Endodermal cell (in vitro differentiated cells): ENCODE measurements at regions not wholly inside any gene's neighbourhood (a gene's known extent, or its start where the extent isn't known, plus 50 kb on each side); places are given as distances from the start of the nearest gene placed in this dataset.
"Not testable (repeated sequence)": the region's sequence is repeated elsewhere in the genome, so short reads cannot be mapped to it uniquely, and the experiment has no call there.

Source experiments
- DNase-seq: peaks from one replicate; pipeline ENCODE4 v3.0.0-alpha.2; 2017
- H3K27ac ChIP-seq: 2 replicates; pipeline ENCODE4 v1.5.1; 2013; ENCODE audit warnings: mild to moderate bottlenecking, low read depth, low read length, moderate library complexity
- H3K27me3 ChIP-seq: 2 replicates; pipeline ENCODE4 v1.6.1; 2013; ENCODE audit warnings: mild to moderate bottlenecking, low read length, moderate library complexity; ENCODE audit not compliant: insufficient read depth, control insufficient read depth, poor library complexity, severe bottlenecking
- H3K36me3 ChIP-seq: 2 replicates; pipeline ENCODE4 v1.7.0; 2013; ENCODE audit warnings: mild to moderate bottlenecking, low read length, moderate library complexity; ENCODE audit not compliant: control insufficient read depth, insufficient read depth
- H3K4me1 ChIP-seq: one replicate; pipeline ENCODE4 v1.7.0; 2013; ENCODE audit warnings: low read length; ENCODE audit not compliant: control insufficient read depth, insufficient read depth
- H3K4me3 ChIP-seq: 2 replicates; pipeline ENCODE4 v1.5.1; 2013; ENCODE audit warnings: mild to moderate bottlenecking, low read length, moderate library complexity
- H3K9ac ChIP-seq: 2 replicates; pipeline ENCODE4 v1.6.1; 2013; ENCODE audit warnings: mild to moderate bottlenecking, low read length, moderate library complexity; ENCODE audit not compliant: poor library complexity, severe bottlenecking; ENCODE audit errors: extremely low read depth
- H3K9me3 ChIP-seq: 2 replicates; pipeline ENCODE4 v1.6.1; 2013; ENCODE audit warnings: mild to moderate bottlenecking, low read length, moderate library complexity; ENCODE audit not compliant: control insufficient read depth
- H3K27ac Mint-ChIP-seq: 2 replicates; pipeline ENCODE4 v1.8.0; 2020; ENCODE audit warnings: mixed read lengths
- H3K27me3 Mint-ChIP-seq: 2 replicates; pipeline ENCODE4 v1.8.0; 2021; ENCODE audit warnings: mild to moderate bottlenecking, mixed read lengths; ENCODE audit not compliant: insufficient read depth
- H3K36me3 Mint-ChIP-seq: 2 replicates; pipeline ENCODE4 v1.8.0; 2020; ENCODE audit warnings: low read depth, mixed read lengths
- H3K4me1 Mint-ChIP-seq: 2 replicates; pipeline ENCODE4 v1.8.0; 2020; ENCODE audit warnings: mixed read lengths
- H3K4me3 Mint-ChIP-seq: 2 replicates; pipeline ENCODE4 v1.8.0; 2020; ENCODE audit warnings: mild to moderate bottlenecking, moderate library complexity, mixed read lengths
- H3K9me3 Mint-ChIP-seq: 2 replicates; pipeline ENCODE4 v1.8.0; 2020; ENCODE audit warnings: mild to moderate bottlenecking, mixed read lengths
- CTCF ChIP-seq: fragments of 200-600 bp; sonication (generic); conservative IDR thresholded peaks from 2 replicates; pipeline ENCODE4 v1.5.0; 2021; ENCODE audit warnings: antibody characterized with exemption, mild to moderate bottlenecking
- WGBS, 2 experiments: methylation state at CpG; one replicate each; pipeline versions ENCODE4 v1.1.5 to v1.1.7; 2013; ENCODE audit warnings: missing lambda C conversion rate in 2 of 2, mixed read lengths in 1 of 2; ENCODE audit not compliant: insufficient coverage in 1 of 2, insufficient read length in 1 of 2; 5-methylcytosine and 5-hydroxymethylcytosine counted together

GRCh38 chr1:220425852-220426251 lies 102.1 kb upstream of the MARK1 start:
- Histone ChIP-seq H3K4me1 (peaks cover 3% of the 10 kb centered on the region), H3K36me3 (no peaks in the 10 kb centered on the region), H3K27ac (no peak overlapping the region), H3K9me3 (no peaks in the 10 kb centered on the region), H3K27me3 (no peaks in the 10 kb centered on the region), H3K9ac (no peak overlapping the region), H3K4me3 (no peak overlapping the region)
- DNase-seq, result no peak
- Mint-ChIP-seq H3K27ac (no peak overlapping the region), H3K27me3 (no peaks in the 10 kb centered on the region), H3K9me3 (no peaks in the 10 kb centered on the region), H3K4me1 (peaks cover 12% of the 10 kb centered on the region), H3K4me3 (no peak overlapping the region), H3K36me3 (no peaks in the 10 kb centered on the region)
- WGBS, 2 experiments, result 85% methylated on average over 1 of the region's 1 CpG; no CpG with 5 or more reads in 1 of the 2 experiments
- TF ChIP-seq CTCF, result no peak

GRCh38 chr1:220421508-220421907 lies 106.4 kb upstream of the MARK1 start:
- Mint-ChIP-seq H3K27ac (no peak overlapping the region), H3K36me3 (no peaks in the 10 kb centered on the region), H3K9me3 (no peaks in the 10 kb centered on the region), H3K4me3 (no peak overlapping the region), H3K4me1 (peaks cover 12% of the 10 kb centered on the region), H3K27me3 (no peaks in the 10 kb centered on the region)
- no peak for TF ChIP-seq CTCF
- Histone ChIP-seq H3K27ac (no peak overlapping the region), H3K9ac (no peak overlapping the region), H3K9me3 (no peaks in the 10 kb centered on the region), H3K4me1 (no peaks in the 10 kb centered on the region), H3K36me3 (no peaks in the 10 kb centered on the region), H3K4me3 (no peak overlapping the region), H3K27me3 (no peaks in the 10 kb centered on the region)
- no peak for DNase-seq
- 98 to 100% methylated on average over 1 to 2 of the region's 2 CpGs for WGBS, 2 experiments

- Histone ChIP-seq H3K9ac (no peak overlapping the region), H3K36me3 (no peaks in the 10 kb centered on the region), H3K4me3 (no peak overlapping the region), H3K27me3 (no peaks in the 10 kb centered on the region), H3K4me1 (no peaks in the 10 kb centered on the region), H3K9me3 (no peaks in the 10 kb centered on the region), H3K27ac (no peak overlapping the region)
- Mint-ChIP-seq H3K4me1 (peaks cover 12% of the 10 kb centered on the region), H3K4me3 (no peak overlapping the region), H3K36me3 (no peaks in the 10 kb centered on the region), H3K27ac (no peak overlapping the region), H3K27me3 (no peaks in the 10 kb centered on the region), H3K9me3 (no peaks in the 10 kb centered on the region)
- no peak for TF ChIP-seq CTCF
- DNase-seq, result no peak
- 72 to 77% methylated on average over 5 of the region's 5 CpGs for WGBS, 2 experiments
These were observed 107.2 kb upstream of the MARK1 start for GRCh38 chr1:220420726-220421125.

- not testable (repeated sequence) for H3K36me3 ChIP-seq, H3K27ac Mint-ChIP-seq, H3K4me1 Mint-ChIP-seq, H3K9ac ChIP-seq, H3K9me3 ChIP-seq, H3K4me3 Mint-ChIP-seq, H3K36me3 Mint-ChIP-seq, DNase-seq, H3K27me3 Mint-ChIP-seq, H3K4me3 ChIP-seq, H3K4me1 ChIP-seq, H3K27me3 ChIP-seq, H3K27ac ChIP-seq
- WGBS, 2 experiments, result 65 to 85% methylated on average over 4 to 19 of the region's 19 CpGs
- peaks cover 18% of the 10 kb centered on the region for H3K9me3 Mint-ChIP-seq
These were observed 115.6 kb upstream of the MARK1 start for GRCh38 chr1:220412382-220412781.
